Peyer's patch (tissue), 4 donors: ENCODE measurements at regions not wholly inside any gene's neighbourhood (a gene's known extent, or its start where the extent isn't known, plus 50 kb on each side); places are given as distances from the start of the nearest gene placed in this dataset.
"Not testable (repeated sequence)": the region's sequence is repeated elsewhere in the genome, so short reads cannot be mapped to it uniquely, and the experiment has no call there.

Experiments
- DNase-seq, 3 donors: peaks; one replicate each; pipeline ENCODE4 v3.0.0-alpha.2; 2017 to 2019
- H3K27ac ChIP-seq, 4 donors: fragments of 200-600 bp; sonication (generic); one replicate each; pipeline ENCODE4 v1.5.1; 2016 to 2019
- H3K27me3 ChIP-seq, 2 donors: fragments of 200-600 bp; sonication (generic); one replicate each; pipeline ENCODE4 v1.5.1; 2019
- H3K36me3 ChIP-seq, 3 donors: fragments of 200-600 bp; sonication (generic); one replicate each; pipeline ENCODE4 v1.5.1; 2016 to 2019
- H3K4me1 ChIP-seq, 4 donors: fragments of 200-600 bp; sonication (generic); one replicate each; pipeline ENCODE4 v1.5.1; 2016 to 2019
- H3K4me3 ChIP-seq, 4 donors: fragments of 200-600 bp; sonication (generic); 1 replicate in 3 of 4; 2 replicates in 1 of 4; pipeline ENCODE4 v1.5.1; 2016 to 2019; ENCODE audit warnings: mild to moderate bottlenecking in 1 of 4
- H3K9me3 ChIP-seq, 4 donors: fragments of 200-600 bp; sonication (generic); one replicate each; pipeline ENCODE4 v1.5.1; 2016 to 2019; ENCODE audit warnings: mild to moderate bottlenecking in 1 of 4
- POLR2A ChIP-seq, 2 donors: fragments of 450-650 bp; IDR thresholded peaks; one replicate each; pipeline ENCODE4 v1.5.1; 2017; ENCODE audit warnings: antibody characterized with exemption in 2 of 2, mild to moderate bottlenecking in 2 of 2, moderate library complexity in 2 of 2
- TF ChIP-seq, protein P1 (sequence below), 6 experiments: fragments of 450-650 bp in 4 of 6; fragments of 200-600 bp in 2 of 6; sonication (generic) in 1 of 6; IDR thresholded peaks; one replicate each; pipeline ENCODE4 v1.5.1; 2017 to 2019; ENCODE audit warnings: antibody characterized with exemption in 6 of 6, mild to moderate bottlenecking in 3 of 6, moderate library complexity in 1 of 6

- Histone ChIP-seq H3K4me3 (no peak overlapping the region), H3K9me3 (no peaks in the 10 kb centered on the region), H3K4me1 (no peaks in the 10 kb centered on the region), H3K27ac (no peak overlapping the region), H3K36me3 (no peaks in the 10 kb centered on the region), H3K27me3 (no peaks in the 10 kb centered on the region)
- TF ChIP-seq POLR2A (IDR thresholded peaks at IDR 0.05), result no peak
- TF ChIP-seq, protein P1, sequence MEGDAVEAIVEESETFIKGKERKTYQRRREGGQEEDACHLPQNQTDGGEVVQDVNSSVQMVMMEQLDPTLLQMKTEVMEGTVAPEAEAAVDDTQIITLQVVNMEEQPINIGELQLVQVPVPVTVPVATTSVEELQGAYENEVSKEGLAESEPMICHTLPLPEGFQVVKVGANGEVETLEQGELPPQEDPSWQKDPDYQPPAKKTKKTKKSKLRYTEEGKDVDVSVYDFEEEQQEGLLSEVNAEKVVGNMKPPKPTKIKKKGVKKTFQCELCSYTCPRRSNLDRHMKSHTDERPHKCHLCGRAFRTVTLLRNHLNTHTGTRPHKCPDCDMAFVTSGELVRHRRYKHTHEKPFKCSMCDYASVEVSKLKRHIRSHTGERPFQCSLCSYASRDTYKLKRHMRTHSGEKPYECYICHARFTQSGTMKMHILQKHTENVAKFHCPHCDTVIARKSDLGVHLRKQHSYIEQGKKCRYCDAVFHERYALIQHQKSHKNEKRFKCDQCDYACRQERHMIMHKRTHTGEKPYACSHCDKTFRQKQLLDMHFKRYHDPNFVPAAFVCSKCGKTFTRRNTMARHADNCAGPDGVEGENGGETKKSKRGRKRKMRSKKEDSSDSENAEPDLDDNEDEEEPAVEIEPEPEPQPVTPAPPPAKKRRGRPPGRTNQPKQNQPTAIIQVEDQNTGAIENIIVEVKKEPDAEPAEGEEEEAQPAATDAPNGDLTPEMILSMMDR (IDR thresholded peaks at IDR 0.05), result no peak
- no peak for DNase-seq
These were observed 219.2 kb downstream of the FGFR2 start for GRCh38 chr10:121379013-121379412.

GRCh38 chr10:121380211-121380610 lies 218.0 kb downstream of the FGFR2 start:
- Histone ChIP-seq H3K4me3 (no peak overlapping the region), H3K9me3 (no peaks in the 10 kb centered on the region), H3K4me1 (no peaks in the 10 kb centered on the region), H3K27me3 (no peaks in the 10 kb centered on the region), H3K36me3 (no peaks in the 10 kb centered on the region), H3K27ac (no peak overlapping the region)
- no peak for DNase-seq
- TF ChIP-seq POLR2A (IDR thresholded peaks at IDR 0.05), result no peak
- TF ChIP-seq, protein P1 (IDR thresholded peaks at IDR 0.05), result no peak

DNA sequence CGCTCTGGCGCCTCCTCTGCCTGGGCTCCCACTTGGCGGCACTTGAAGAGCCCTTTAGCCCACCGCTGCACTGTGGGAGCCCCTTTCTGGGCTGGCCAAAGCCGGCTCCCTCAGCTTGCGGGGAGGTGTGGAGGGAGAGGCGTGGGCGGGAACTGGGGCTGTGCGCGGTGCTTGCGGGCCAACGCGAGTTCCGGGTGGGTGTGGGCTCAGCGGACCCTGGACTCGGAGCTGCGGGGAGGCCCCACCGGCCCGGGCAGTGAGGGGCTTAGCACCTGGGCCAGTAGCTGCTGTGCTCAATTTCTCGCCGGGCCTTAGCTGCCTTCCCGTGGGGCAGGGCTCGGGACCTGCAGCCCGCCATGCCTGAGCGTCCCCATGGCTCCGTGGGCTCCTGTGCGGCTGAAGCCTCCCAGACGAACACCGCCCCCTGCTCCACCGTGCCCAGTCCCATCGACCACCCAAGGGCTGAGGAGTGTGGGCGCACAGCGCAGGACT lies 216.2 kb downstream of the FGFR2 start:
- H3K27me3 ChIP-seq, H3K36me3 ChIP-seq, DNase-seq, H3K4me1 ChIP-seq, H3K4me3 ChIP-seq, H3K9me3 ChIP-seq, H3K27ac ChIP-seq: not testable (repeated sequence)

GRCh38 chr10:121385136-121385535 lies 213.1 kb downstream of the FGFR2 start:
- Histone ChIP-seq H3K27me3 (no peaks in the 10 kb centered on the region), H3K4me1 (no peaks in the 10 kb centered on the region), H3K36me3 (no peaks in the 10 kb centered on the region), H3K27ac (no peak overlapping the region), H3K9me3 (no peaks in the 10 kb centered on the region), H3K4me3 (no peak overlapping the region)
- no peak for TF ChIP-seq POLR2A (IDR thresholded peaks at IDR 0.05)
- TF ChIP-seq, protein P1 (IDR thresholded peaks at IDR 0.05), result no peak
- DNase-seq, result no peak

DNA sequence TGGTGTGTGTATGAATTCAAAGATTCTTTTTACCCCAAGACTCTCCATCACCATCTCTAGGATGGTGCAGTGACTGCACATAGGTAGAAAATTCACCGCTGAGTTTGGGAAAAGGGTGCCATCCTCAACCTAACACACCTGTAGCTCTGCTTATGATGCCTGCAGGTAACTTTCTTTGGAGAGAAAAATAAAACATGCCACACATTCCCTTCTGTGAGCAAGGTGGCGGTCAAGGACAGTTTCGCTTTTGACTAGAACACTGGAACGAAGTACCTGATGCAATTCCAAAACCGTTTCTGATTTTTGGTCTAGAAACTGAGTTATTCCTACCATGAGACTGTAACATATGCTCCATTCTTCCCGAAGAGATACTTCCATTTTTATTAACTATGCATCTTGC lies 205.6 kb downstream of the FGFR2 start:
- TF ChIP-seq, protein P1 (IDR thresholded peaks at IDR 0.05), result peak in 1 of 6 experiments; percentile 31
- no peak for TF ChIP-seq POLR2A (IDR thresholded peaks at IDR 0.05)
- H3K27me3 ChIP-seq, result no peaks in the 10 kb centered on the region
- no peaks in the 10 kb centered on the region for H3K36me3 ChIP-seq
- H3K4me1 ChIP-seq, result no peaks in the 10 kb centered on the region
- no peak overlapping the region for H3K27ac ChIP-seq
- no peaks in the 10 kb centered on the region for H3K9me3 ChIP-seq
- DNase-seq, result no peak
- no peak overlapping the region for H3K4me3 ChIP-seq

DNA sequence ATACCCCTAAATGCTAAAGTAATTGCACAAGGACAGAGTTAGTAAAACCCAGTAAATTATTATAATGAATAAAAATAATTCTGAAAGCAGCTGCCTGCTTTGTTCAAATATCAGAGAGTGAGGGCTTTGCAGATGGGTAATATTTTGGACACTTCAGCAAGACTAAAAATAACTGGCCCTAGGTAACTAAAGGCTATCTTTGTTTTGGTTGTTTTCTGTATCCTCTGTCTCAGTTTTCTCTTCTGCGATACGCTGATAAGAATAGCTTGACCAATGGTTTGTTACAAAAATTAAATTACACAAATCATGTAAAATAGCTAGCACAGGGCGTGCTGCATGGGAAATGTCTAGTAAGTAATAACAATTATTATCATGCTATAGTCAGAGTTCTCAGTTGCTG lies 204.7 kb downstream of the FGFR2 start:
- Histone ChIP-seq H3K4me3 (no peak overlapping the region), H3K4me1 (no peaks in the 10 kb centered on the region), H3K27me3 (no peaks in the 10 kb centered on the region), H3K27ac (no peak overlapping the region), H3K36me3 (no peaks in the 10 kb centered on the region), H3K9me3 (no peaks in the 10 kb centered on the region)
- no peak for DNase-seq
- TF ChIP-seq, protein P1 (IDR thresholded peaks at IDR 0.05), result no peak
- no peak for TF ChIP-seq POLR2A (IDR thresholded peaks at IDR 0.05)

GRCh38 chr10:121400507-121400906 lies 197.7 kb downstream of the FGFR2 start:
- H3K4me1 ChIP-seq, H3K36me3 ChIP-seq, H3K4me3 ChIP-seq, DNase-seq, H3K27me3 ChIP-seq, H3K9me3 ChIP-seq, H3K27ac ChIP-seq: not testable (repeated sequence)
